CD4-positive, alpha-beta T cell (primary cell): ENCODE measurements at regions not wholly inside any gene's neighbourhood (a gene's known extent, or its start where the extent isn't known, plus 50 kb on each side); places are given as distances from the start of the nearest gene placed in this dataset.

Experiments
- ATAC-seq: fragments of 200-7000 bp; cut with Tn5 transposase; one replicate; pipeline ENCODE4 v1.10.0; 2022; ENCODE audit warnings: mild to moderate bottlenecking; ENCODE audit not compliant: poor library complexity
- CTCF ChIA-PET: fragments of 350-600 bp; sonication (Branson Sonifier 250); formaldehyde crosslinking; loops from one replicate; lab custom pipeline; 2021; ENCODE audit warnings: antibody characterized with exemption, inconsistent platforms; lab: Charles Lee
- POLR2A ChIA-PET: fragments of 350-600 bp; sonication (Branson Sonifier 250); formaldehyde crosslinking; loops from one replicate; lab custom pipeline; 2021; ENCODE audit warnings: antibody characterized with exemption, inconsistent platforms; lab: Charles Lee
- DNase-seq, 14 experiments: peaks; one replicate each; pipeline ENCODE4 v3.0.0-alpha.2; 2013 to 2020; ENCODE audit warnings: mixed read lengths in 2 of 14
- H3K27ac ChIP-seq, 2 donors: one replicate each; pipeline versions ENCODE4 v1.5.1 to v1.7.0; 2013; ENCODE audit warnings: low read length in 2 of 2, low read depth in 1 of 2, mild to moderate bottlenecking in 1 of 2
- H3K27me3 ChIP-seq, 2 experiments: 1 replicate in 1 of 2; 2 replicates in 1 of 2; pipeline versions ENCODE4 v1.6.1 to v1.7.0; 2013; ENCODE audit warnings: low read length in 2 of 2, control low read depth in 1 of 2, mild to moderate bottlenecking in 1 of 2, moderate library complexity in 1 of 2; ENCODE audit not compliant: insufficient read depth in 2 of 2, control insufficient read depth in 1 of 2
- H3K36me3 ChIP-seq: one replicate; pipeline ENCODE4 v1.6.1; 2013; ENCODE audit warnings: low read length, control low read depth; ENCODE audit not compliant: insufficient read depth
- H3K4me1 ChIP-seq: one replicate; pipeline ENCODE4 v1.6.1; 2013; ENCODE audit warnings: low read length, control low read depth; ENCODE audit not compliant: insufficient read depth
- H3K4me3 ChIP-seq: one replicate; pipeline ENCODE4 v1.5.1; 2013; ENCODE audit warnings: mild to moderate bottlenecking, low read length, moderate library complexity
- H3K9me3 ChIP-seq, 2 experiments: 1 replicate in 1 of 2; 2 replicates in 1 of 2; pipeline versions ENCODE4 v1.6.1 to v1.7.0; 2013; ENCODE audit warnings: low read length in 2 of 2, mild to moderate bottlenecking in 2 of 2, control low read depth in 1 of 2, moderate library complexity in 1 of 2; ENCODE audit not compliant: control insufficient read depth in 1 of 2, insufficient read depth in 1 of 2
- H3K27ac Mint-ChIP-seq: one replicate; pipeline ENCODE4 v1.8.0; 2020; ENCODE audit warnings: mixed read lengths
- H3K27me3 Mint-ChIP-seq: one replicate; pipeline ENCODE4 v1.8.0; 2021; ENCODE audit warnings: mixed read lengths
- H3K36me3 Mint-ChIP-seq: one replicate; pipeline ENCODE4 v1.8.0; 2021; ENCODE audit warnings: low read depth, mixed read lengths
- H3K4me1 Mint-ChIP-seq: one replicate; pipeline ENCODE4 v1.8.0; 2021; ENCODE audit warnings: low read depth, mixed read lengths
- H3K4me3 Mint-ChIP-seq: one replicate; pipeline ENCODE4 v1.8.0; 2020; ENCODE audit warnings: mild to moderate bottlenecking, mixed read lengths
- H3K9me3 Mint-ChIP-seq: one replicate; pipeline ENCODE4 v1.8.0; 2020; ENCODE audit warnings: mixed read lengths
- intact Hi-C, 2 experiments: fragments of 100-400 bp; cut with DNase I in 1 of 2; cut with micrococcal nuclease in 1 of 2; formaldehyde crosslinking; loops; one replicate each; pipeline versions ENCODE4 v1.15.1 to v1.9.0; 2023 to 2025; cut with DNase I, micrococcal nuclease
- TF ChIP-seq, protein P1 (sequence below): fragments of 200-600 bp; IDR thresholded peaks from one replicate; pipeline ENCODE4 v1.8.0; 2022; ENCODE audit warnings: antibody characterized with exemption, mild to moderate bottlenecking

DNA sequence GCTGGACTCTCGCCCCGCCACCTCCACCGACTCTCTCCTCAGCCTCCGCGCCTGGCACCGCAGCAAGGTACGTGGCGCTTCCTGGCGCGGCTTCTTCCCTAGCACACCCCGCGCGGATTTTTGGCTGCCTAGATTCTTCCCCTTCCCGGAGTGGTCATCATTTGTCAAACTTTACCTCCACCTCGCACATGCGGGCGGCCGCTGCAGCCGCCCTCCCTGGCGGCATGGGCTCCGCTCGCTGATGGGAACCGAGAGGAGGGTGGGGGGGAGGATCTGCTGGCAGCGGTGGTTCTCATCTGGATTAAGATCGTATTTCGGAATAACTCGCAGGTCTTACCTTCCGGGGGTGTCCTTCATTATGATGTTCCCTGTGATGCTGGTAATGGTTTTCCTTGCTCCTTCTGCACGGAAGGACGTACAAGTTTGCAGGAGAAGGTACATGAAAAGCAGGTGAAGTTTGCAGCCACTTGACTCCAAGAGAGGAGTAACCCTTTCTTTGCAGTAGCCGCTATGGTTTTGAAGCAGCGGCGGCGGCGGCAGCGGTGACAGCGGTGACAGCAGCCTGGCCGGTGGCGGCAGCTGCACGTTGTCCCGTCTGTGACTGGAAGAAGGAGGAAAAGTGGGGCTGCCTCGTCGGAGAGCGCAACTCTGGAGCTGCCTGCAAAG is 2183.9 kb upstream of the TENM3 start:
- Histone ChIP-seq H3K9me3 (peaks cover 0 to 18% of the 10 kb centered on the region in 2 experiments), H3K27me3 (peaks cover 19 to 41% of the 10 kb centered on the region in 2 experiments), H3K4me3 (no peak overlapping the region), H3K27ac (no peak overlapping the region), H3K4me1 (no peaks in the 10 kb centered on the region), H3K36me3 (no peaks in the 10 kb centered on the region)
- Mint-ChIP-seq H3K27ac (no peak overlapping the region), H3K4me1 (no peaks in the 10 kb centered on the region), H3K27me3 (peaks cover 45% of the 10 kb centered on the region), H3K4me3 (no peak overlapping the region), H3K36me3 (no peaks in the 10 kb centered on the region), H3K9me3 (no peaks in the 10 kb centered on the region)
- intact Hi-C loops, result no loop called here
- ChIA-PET POLR2A (no interaction called here), CTCF (no interaction called here)
- TF ChIP-seq, protein P1, sequence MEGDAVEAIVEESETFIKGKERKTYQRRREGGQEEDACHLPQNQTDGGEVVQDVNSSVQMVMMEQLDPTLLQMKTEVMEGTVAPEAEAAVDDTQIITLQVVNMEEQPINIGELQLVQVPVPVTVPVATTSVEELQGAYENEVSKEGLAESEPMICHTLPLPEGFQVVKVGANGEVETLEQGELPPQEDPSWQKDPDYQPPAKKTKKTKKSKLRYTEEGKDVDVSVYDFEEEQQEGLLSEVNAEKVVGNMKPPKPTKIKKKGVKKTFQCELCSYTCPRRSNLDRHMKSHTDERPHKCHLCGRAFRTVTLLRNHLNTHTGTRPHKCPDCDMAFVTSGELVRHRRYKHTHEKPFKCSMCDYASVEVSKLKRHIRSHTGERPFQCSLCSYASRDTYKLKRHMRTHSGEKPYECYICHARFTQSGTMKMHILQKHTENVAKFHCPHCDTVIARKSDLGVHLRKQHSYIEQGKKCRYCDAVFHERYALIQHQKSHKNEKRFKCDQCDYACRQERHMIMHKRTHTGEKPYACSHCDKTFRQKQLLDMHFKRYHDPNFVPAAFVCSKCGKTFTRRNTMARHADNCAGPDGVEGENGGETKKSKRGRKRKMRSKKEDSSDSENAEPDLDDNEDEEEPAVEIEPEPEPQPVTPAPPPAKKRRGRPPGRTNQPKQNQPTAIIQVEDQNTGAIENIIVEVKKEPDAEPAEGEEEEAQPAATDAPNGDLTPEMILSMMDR, result no peak
- ATAC-seq (no peak), DNase-seq (no peak)

DNA sequence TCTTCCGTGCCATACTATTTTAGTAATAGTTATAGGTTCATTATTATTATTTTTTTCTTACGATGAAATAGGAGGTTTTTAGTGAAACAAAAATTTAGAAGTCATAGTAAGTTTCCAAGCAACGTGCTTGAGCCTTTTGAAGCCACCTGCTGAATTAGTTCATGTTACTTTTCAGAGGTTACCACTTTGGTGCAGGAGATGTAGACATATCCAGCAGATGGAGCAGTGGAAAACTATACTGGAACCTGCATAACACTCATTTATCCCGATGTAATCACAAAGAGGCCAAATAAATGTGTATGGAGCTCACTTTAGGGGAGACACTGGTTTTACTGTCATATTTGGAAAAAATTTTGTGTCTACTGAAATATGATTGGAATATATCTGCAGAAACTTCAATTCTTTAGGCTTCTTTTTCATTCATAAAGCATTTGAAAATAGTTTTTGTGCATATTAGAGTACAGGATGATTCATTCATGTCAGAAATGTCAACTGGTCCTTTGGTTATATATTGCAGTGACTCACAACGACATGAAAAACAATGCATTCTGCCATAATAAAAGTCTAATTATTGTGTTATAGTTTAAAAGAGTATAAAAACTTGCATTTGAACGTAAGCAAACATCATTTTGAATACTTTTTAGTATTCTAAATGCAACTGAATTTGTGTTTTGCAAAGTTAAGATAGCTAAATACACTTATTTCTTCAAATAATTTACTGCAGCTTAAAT is 2182.9 kb upstream of the TENM3 start:
- no peaks in the 10 kb centered on the region for H3K4me1 ChIP-seq
- H3K27me3 ChIP-seq, result peaks cover 19 to 41% of the 10 kb centered on the region in 2 experiments
- no peak for ATAC-seq
- no peak overlapping the region for H3K27ac ChIP-seq
- H3K27me3 Mint-ChIP-seq, result peaks cover 44% of the 10 kb centered on the region
- peaks cover 0 to 18% of the 10 kb centered on the region in 2 experiments for H3K9me3 ChIP-seq
- intact Hi-C loops, result no loop called here
- H3K9me3 Mint-ChIP-seq, result no peaks in the 10 kb centered on the region
- H3K36me3 ChIP-seq, result no peaks in the 10 kb centered on the region
- no peak overlapping the region for H3K27ac Mint-ChIP-seq
- ChIA-PET POLR2A (no interaction called here), CTCF (no interaction called here)
- no peaks in the 10 kb centered on the region for H3K36me3 Mint-ChIP-seq
- H3K4me3 ChIP-seq, result no peak overlapping the region
- H3K4me3 Mint-ChIP-seq, result no peak overlapping the region
- no peak for DNase-seq
- H3K4me1 Mint-ChIP-seq, result no peaks in the 10 kb centered on the region
- TF ChIP-seq, protein P1, result no peak

DNA sequence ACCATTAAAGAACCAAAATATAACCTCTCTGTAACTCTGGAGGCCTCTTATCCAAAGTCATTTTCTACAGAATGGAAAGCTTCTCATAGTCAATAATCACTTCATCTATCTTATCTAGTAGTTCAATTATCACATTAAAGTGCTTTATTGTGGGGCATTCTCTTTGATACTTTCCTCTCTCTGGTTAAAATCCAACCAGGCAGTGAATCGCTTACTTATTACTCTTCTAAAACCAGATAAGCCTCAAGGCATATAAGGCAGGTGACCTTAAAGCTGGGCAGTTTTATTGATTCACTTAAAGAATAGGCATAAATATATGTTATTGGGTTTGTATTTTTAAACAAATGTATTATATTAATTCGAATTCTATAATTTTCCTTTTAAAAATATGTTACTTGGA is 2162.1 kb upstream of the TENM3 start:
- no peaks in the 10 kb centered on the region for H3K9me3 Mint-ChIP-seq
- POLR2A ChIA-PET, result no interaction called here
- no peaks in the 10 kb centered on the region for H3K27me3 Mint-ChIP-seq
- ATAC-seq (no peak), DNase-seq (no peak)
- CTCF ChIA-PET, result no interaction called here
- no peaks in the 10 kb centered on the region for H3K27me3 ChIP-seq
- H3K4me3 Mint-ChIP-seq, result no peak overlapping the region
- TF ChIP-seq, protein P1, result no peak
- no peak overlapping the region for H3K4me3 ChIP-seq
- no peaks in the 10 kb centered on the region for H3K4me1 ChIP-seq
- H3K36me3 Mint-ChIP-seq, result no peaks in the 10 kb centered on the region
- no peaks in the 10 kb centered on the region for H3K9me3 ChIP-seq
- no peak overlapping the region for H3K27ac Mint-ChIP-seq
- H3K27ac ChIP-seq, result no peak overlapping the region
- H3K36me3 ChIP-seq, result no peaks in the 10 kb centered on the region
- intact Hi-C loops, result no loop called here
- H3K4me1 Mint-ChIP-seq, result no peaks in the 10 kb centered on the region
